Activated naive CD8-positive, alpha-beta T cell treated with anti-CD3 and anti-CD28 coated beads for 36 hours (primary cell): ENCODE measurements at regions not wholly inside any gene's neighbourhood (a gene's known extent, or its start where the extent isn't known, plus 50 kb on each side); places are given as distances from the start of the nearest gene placed in this dataset.

Source experiments
- DNase-seq: peaks from one replicate; pipeline ENCODE4 v3.0.0; 2021
- H3K27ac Mint-ChIP-seq: one replicate; pipeline ENCODE4 v1.8.0; 2022; ENCODE audit warnings: mild to moderate bottlenecking, moderate library complexity, mixed read lengths
- H3K27me3 Mint-ChIP-seq: one replicate; pipeline ENCODE4 v1.8.0; 2022; ENCODE audit warnings: mild to moderate bottlenecking, mixed read lengths
- H3K36me3 Mint-ChIP-seq: one replicate; pipeline ENCODE4 v1.8.0; 2021; ENCODE audit warnings: mild to moderate bottlenecking, mixed read lengths
- H3K4me1 Mint-ChIP-seq: one replicate; pipeline ENCODE4 v1.8.0; 2021; ENCODE audit warnings: mixed read lengths
- H3K4me3 Mint-ChIP-seq: one replicate; pipeline ENCODE4 v1.8.0; 2022; ENCODE audit warnings: mild to moderate bottlenecking, moderate library complexity, mixed read lengths
- H3K9me3 Mint-ChIP-seq: one replicate; pipeline ENCODE4 v1.8.0; 2022; ENCODE audit warnings: mixed read lengths

DNA sequence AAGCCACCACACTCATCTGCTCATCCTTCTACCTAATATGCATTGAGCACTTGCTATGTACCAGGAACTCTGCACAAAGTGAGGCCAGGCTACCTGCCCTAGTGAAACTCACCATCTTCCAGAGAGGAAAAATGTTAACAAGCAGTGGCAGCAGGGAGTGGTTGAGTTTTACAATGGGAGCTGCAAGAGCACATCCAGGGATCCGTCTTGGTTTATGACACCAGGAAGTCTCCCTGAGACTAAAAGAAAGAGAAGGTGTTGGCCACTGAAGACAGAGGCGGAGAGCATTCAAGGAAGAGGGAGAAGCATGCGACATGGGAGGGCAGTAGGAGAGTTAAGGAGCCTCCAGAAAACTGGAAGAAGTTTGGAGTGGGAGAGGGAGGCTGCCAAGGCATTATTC, 178.1 kb upstream of the CPEB2 start:
- no peak for DNase-seq
- H3K27ac Mint-ChIP-seq, result no peak overlapping the region
- H3K4me3 Mint-ChIP-seq, result no peak overlapping the region
- peaks cover 36% of the 10 kb centered on the region for H3K27me3 Mint-ChIP-seq
- H3K36me3 Mint-ChIP-seq, result no peaks in the 10 kb centered on the region
- no peaks in the 10 kb centered on the region for H3K9me3 Mint-ChIP-seq
- H3K4me1 Mint-ChIP-seq, result no peaks in the 10 kb centered on the region

DNA sequence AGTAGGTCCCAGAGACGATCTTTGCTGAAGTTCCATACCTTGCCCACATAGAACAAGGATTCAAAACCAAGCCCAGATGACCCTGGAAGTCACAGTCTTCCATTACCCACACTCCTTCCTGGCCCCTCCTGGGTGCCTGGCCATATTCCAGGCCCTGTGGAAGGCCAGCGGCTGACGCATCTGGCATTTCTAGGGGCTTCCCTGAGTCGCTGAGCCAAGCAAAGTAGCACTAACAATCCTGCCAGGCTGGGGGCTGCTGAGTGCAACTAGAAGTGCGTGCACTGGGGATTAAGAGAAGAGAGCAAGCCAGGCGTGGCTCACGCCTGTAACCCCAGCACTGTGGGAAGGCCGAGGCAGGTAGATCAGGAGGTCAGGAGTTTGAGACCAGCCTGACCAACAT, 175.2 kb upstream of the CPEB2 start:
- peaks cover 31% of the 10 kb centered on the region for H3K27me3 Mint-ChIP-seq
- no peak overlapping the region for H3K4me3 Mint-ChIP-seq
- no peak for DNase-seq
- no peaks in the 10 kb centered on the region for H3K9me3 Mint-ChIP-seq
- no peaks in the 10 kb centered on the region for H3K36me3 Mint-ChIP-seq
- H3K27ac Mint-ChIP-seq, result no peak overlapping the region
- no peaks in the 10 kb centered on the region for H3K4me1 Mint-ChIP-seq

- no peak overlapping the region for H3K4me3 Mint-ChIP-seq
- no peaks in the 10 kb centered on the region for H3K36me3 Mint-ChIP-seq
- H3K9me3 Mint-ChIP-seq, result no peaks in the 10 kb centered on the region
- H3K4me1 Mint-ChIP-seq, result no peaks in the 10 kb centered on the region
- H3K27me3 Mint-ChIP-seq, result peaks cover 13% of the 10 kb centered on the region
- no peak overlapping the region for H3K27ac Mint-ChIP-seq
- DNase-seq, result no peak
Measured at GRCh38 chr4:14829795-14830194, 172.5 kb upstream of the CPEB2 start.

DNA sequence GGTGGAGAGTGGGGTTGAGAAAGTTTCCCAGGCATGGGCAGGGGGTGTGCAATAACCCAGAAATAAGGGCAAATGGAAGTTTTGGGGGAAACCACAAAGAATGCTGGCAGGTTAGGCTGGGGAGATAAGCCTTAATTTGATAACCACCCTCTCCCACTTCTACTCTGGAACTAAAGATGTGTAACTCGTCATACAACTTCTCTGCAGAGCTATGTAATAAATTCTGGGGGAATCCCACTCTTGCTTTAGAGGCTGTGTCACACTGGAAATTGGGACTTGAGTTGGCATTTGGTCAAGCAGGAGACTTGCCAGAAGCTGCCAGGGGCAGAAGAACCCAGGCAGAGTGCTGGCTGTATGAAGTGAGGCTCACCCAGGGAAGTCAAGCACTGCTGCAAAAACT, 170.9 kb upstream of the CPEB2 start:
- Mint-ChIP-seq H3K4me3 (no peak overlapping the region), H3K36me3 (no peaks in the 10 kb centered on the region), H3K27me3 (peaks cover 5% of the 10 kb centered on the region), H3K27ac (no peak overlapping the region), H3K9me3 (no peaks in the 10 kb centered on the region), H3K4me1 (no peaks in the 10 kb centered on the region)
- DNase-seq, result no peak

DNA sequence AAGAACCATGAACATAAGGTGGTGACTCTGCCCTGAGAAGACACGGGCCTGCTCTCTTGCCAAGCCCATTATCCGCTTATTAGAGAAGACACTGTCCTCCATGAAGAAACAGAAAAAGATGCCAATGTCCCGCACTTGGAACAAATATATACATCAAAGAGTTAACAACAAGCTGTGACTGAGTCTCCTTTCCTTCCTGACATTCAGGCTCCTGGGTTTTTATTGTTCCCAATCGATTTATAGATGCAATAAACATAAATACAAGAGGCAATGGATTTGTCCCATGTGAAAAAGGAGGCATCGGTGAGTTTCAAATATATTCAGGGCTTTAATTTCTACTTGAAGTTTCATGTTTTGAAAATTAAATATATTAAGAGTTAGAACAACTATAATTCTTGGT, 169.2 kb upstream of the CPEB2 start:
- Mint-ChIP-seq H3K9me3 (no peaks in the 10 kb centered on the region), H3K27ac (no peak overlapping the region), H3K4me1 (no peaks in the 10 kb centered on the region), H3K27me3 (peaks cover 1% of the 10 kb centered on the region), H3K36me3 (no peaks in the 10 kb centered on the region), H3K4me3 (no peak overlapping the region)
- no peak for DNase-seq

GRCh38 chr4:14834382-14834781, 167.9 kb upstream of the CPEB2 start:
- H3K4me1 Mint-ChIP-seq, result no peaks in the 10 kb centered on the region
- H3K27ac Mint-ChIP-seq, result no peak overlapping the region
- peaks cover 5% of the 10 kb centered on the region for H3K27me3 Mint-ChIP-seq
- no peaks in the 10 kb centered on the region for H3K36me3 Mint-ChIP-seq
- no peaks in the 10 kb centered on the region for H3K9me3 Mint-ChIP-seq
- H3K4me3 Mint-ChIP-seq, result no peak overlapping the region
- no peak for DNase-seq

- peaks cover 5% of the 10 kb centered on the region for H3K27me3 Mint-ChIP-seq
- H3K4me1 Mint-ChIP-seq, result no peaks in the 10 kb centered on the region
- H3K9me3 Mint-ChIP-seq, result no peaks in the 10 kb centered on the region
Measured at GRCh38 chr4:14835288-14835687, 167.0 kb upstream of the CPEB2 start.

GRCh38 chr4:14835708-14836425, 166.4 kb upstream of the CPEB2 start:
- Mint-ChIP-seq H3K4me1 (no peaks in the 10 kb centered on the region), H3K36me3 (no peaks in the 10 kb centered on the region), H3K27me3 (peaks cover 5% of the 10 kb centered on the region), H3K9me3 (no peaks in the 10 kb centered on the region), H3K27ac (no peak overlapping the region), H3K4me3 (no peak overlapping the region)
- no peak for DNase-seq

More at GRCh38 chr4:14835288-14835687, 167.0 kb upstream of the CPEB2 start:
- no peak for DNase-seq
- H3K4me3 Mint-ChIP-seq, result no peak overlapping the region
- no peaks in the 10 kb centered on the region for H3K36me3 Mint-ChIP-seq
- H3K27ac Mint-ChIP-seq, result no peak overlapping the region

DNA sequence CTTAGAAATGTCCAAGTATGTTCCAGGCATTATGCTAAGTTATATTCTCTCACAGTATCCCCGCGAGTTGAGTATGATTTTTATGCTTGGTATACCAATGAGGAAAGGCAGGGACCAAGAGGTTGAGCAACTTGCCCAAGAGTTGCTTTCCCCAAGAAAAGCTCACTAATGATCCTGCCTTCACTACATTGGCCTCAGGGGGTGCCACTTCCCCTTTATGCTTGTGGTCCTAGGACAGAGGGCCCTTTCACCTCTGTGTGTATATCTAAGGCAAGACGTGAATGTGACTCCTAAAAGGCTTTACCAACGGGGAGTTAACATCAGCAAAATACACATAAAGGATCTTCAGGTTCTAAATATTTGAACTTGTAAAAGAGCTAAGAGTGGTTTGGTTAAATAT, 164.4 kb upstream of the CPEB2 start:
- Mint-ChIP-seq H3K4me1 (no peaks in the 10 kb centered on the region), H3K27ac (no peak overlapping the region), H3K36me3 (no peaks in the 10 kb centered on the region), H3K27me3 (peaks cover 9% of the 10 kb centered on the region), H3K9me3 (no peaks in the 10 kb centered on the region), H3K4me3 (no peak overlapping the region)
- no peak for DNase-seq

- Mint-ChIP-seq H3K27ac (no peak overlapping the region), H3K4me3 (no peak overlapping the region), H3K4me1 (no peaks in the 10 kb centered on the region), H3K36me3 (no peaks in the 10 kb centered on the region), H3K9me3 (no peaks in the 10 kb centered on the region), H3K27me3 (peaks cover 9% of the 10 kb centered on the region)
- no peak for DNase-seq
Measured at GRCh38 chr4:14841801-14842768, 160.2 kb upstream of the CPEB2 start.

DNA sequence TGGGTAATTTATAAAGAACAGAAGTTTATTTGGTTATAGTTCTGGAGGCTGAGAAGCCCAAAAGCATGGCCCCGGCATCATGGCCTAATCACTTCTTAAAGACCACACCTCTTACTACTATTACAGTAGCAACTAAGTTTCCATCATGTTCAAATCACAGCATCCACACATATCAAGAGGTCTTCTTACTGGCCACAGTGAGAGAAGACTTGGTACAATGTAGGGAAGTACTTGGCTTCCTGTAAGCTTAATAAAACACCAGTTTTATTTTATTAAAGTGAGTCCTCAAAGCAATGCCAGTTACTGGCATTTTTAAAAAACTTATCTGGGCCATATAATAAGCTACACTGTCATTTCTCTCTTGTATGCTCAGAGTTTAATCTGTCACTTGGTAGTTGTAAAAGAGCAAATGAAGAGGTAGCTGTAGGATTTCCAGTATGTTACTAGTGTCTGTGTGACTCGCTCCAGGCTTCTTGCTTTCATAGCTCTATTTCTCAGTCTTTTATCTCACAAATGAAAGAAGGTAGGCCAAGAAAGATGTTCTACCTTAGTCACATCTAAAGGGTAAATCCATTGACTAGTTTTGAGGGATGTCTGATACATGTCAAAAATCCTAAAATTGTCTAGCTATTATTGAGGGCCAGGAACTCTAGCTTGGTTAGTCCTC, 159.2 kb upstream of the CPEB2 start:
- Mint-ChIP-seq H3K4me1 (no peaks in the 10 kb centered on the region), H3K9me3 (no peaks in the 10 kb centered on the region), H3K27ac (no peak overlapping the region), H3K4me3 (no peak overlapping the region), H3K36me3 (no peaks in the 10 kb centered on the region), H3K27me3 (peaks cover 9% of the 10 kb centered on the region)
- no peak for DNase-seq

DNA sequence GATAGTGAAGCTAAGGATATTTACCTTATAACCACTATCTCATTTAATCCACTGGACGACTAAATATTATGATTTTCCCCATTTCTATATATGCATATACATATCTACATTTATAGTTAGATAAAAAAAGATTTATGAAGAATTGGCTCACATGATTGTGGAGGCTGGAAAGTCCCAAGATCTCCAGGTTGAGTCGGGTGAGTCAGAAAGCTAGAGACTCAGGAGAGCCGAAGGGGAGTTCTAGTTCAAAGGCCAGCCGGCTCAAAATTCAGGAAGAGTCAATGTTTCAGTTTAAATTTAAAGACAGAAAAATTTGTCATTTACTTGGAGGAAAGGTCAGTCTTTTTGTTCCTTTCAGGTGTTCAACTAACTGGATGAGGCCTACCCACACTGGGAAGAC, 158.2 kb upstream of the CPEB2 start:
- Mint-ChIP-seq H3K9me3 (no peaks in the 10 kb centered on the region), H3K4me1 (no peaks in the 10 kb centered on the region), H3K4me3 (no peak overlapping the region), H3K27me3 (peaks cover 4% of the 10 kb centered on the region), H3K36me3 (no peaks in the 10 kb centered on the region), H3K27ac (no peak overlapping the region)
- DNase-seq, result no peak

DNA sequence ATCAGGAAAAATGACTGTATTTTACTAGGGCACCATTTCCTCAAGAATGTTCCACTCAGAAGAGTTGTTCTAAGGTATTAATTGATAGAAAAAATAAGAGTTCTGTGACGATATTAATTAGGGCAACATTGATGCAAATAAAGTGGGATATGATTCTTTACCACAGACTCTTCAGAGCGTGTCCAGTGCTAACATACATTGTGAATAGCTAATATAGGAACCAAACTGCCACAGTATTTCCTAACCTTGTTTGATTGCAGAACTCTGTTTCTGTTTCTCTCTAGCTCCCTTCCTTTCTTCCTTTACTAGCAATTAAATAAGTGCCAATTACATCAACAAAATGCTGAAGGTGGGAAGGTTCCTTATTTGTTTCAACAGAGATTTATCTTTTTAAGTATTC, 154.1 kb upstream of the CPEB2 start:
- Mint-ChIP-seq H3K36me3 (no peaks in the 10 kb centered on the region), H3K9me3 (no peaks in the 10 kb centered on the region), H3K27ac (no peak overlapping the region), H3K27me3 (peaks cover 9% of the 10 kb centered on the region), H3K4me3 (no peak overlapping the region), H3K4me1 (peaks cover 6% of the 10 kb centered on the region)
- no peak for DNase-seq

DNA sequence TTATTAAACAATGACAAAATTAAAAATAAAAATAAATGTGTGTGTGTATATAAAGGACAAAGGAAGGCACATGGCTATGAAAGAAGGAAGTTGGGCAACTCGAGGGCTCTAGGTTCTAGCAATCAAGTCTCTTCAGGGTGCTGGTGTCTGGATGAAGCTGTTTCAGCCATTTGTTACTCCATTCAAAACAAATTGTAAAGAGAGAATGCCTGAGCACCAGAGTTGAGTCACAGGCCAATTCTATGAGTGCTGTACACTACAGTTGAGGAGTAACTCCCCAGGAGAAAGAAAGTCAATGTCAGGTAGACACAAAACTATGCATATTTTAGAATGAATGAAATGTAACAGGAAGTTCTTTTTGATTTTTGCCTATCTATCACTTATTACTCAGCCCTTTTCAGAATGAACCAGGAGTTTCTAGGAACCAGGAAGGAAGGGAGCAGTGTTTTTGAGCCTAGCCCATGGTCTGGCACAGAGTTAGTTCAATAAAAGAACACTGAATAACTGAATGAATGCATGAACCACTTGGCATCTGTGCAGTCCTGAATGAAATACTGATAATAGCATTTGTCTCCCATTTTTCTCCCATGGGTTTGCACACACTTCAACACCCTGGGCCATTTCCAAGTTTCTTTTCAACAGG, 151.7 kb upstream of the CPEB2 start:
- DNase-seq, result no peak
- peaks cover 15% of the 10 kb centered on the region for H3K4me1 Mint-ChIP-seq
- H3K27me3 Mint-ChIP-seq, result peaks cover 17% of the 10 kb centered on the region
- H3K9me3 Mint-ChIP-seq, result peaks cover 10% of the 10 kb centered on the region
- peaks cover 5% of the 10 kb centered on the region for H3K36me3 Mint-ChIP-seq
- no peak overlapping the region for H3K27ac Mint-ChIP-seq
- no peak overlapping the region for H3K4me3 Mint-ChIP-seq
